ENCODE measurements at regions not wholly inside any gene's neighbourhood (a gene's known extent, or its start where the extent isn't known, plus 50 kb on each side); places are given as distances from the start of the nearest gene placed in this dataset.

GRCh38 chr7:32215697-32216096 lies 145.5 kb upstream of the PDE1C start:
- no peak overlapping the region for H3K4me2 ChIP-seq (ENCODE audit: insufficient read depth, low read length)
- DNase-seq: no peak
- H3K27me3 ChIP-seq (ENCODE audit: insufficient read depth, low read length, poor library complexity): no peaks in the 10 kb centered on the region
- H3K36me3 ChIP-seq (ENCODE audit: insufficient read depth, low read length): no peaks in the 10 kb centered on the region
- no peak for ATAC-seq (ENCODE audit: insufficient read depth, low read depth)
- H3K27ac ChIP-seq (ENCODE audit: low read length): no peak overlapping the region
- no peak overlapping the region for H3K4me3 ChIP-seq (ENCODE audit: low read depth in 1 of 2, low read length in 2 of 2)
- no peak for TF ChIP-seq CTCF (IDR thresholded peaks at IDR 0.05; ENCODE audit: borderline replicate concordance, extremely low read depth, low read length, poor library complexity, severe bottlenecking)
- no peak for TF ChIP-seq EZH2 (IDR thresholded peaks at IDR 0.05; ENCODE audit: borderline replicate concordance, low read depth, low read length, severe bottlenecking)
- no peaks in the 10 kb centered on the region for H4K20me1 ChIP-seq (ENCODE audit: insufficient read depth, low read length)
- no peak overlapping the region for H3K9ac ChIP-seq (ENCODE audit: low read depth, low read length)
- H3K4me1 ChIP-seq (ENCODE audit: insufficient read depth, low read length): no peaks in the 10 kb centered on the region
- H2AFZ ChIP-seq (ENCODE audit: low read depth, low read length): no peak overlapping the region
- H3K9me3 ChIP-seq (ENCODE audit: insufficient read depth, low read length, severe bottlenecking): no peaks in the 10 kb centered on the region
- no peaks in the 10 kb centered on the region for H3K79me2 ChIP-seq (ENCODE audit: insufficient read depth, low read length)

DNA sequence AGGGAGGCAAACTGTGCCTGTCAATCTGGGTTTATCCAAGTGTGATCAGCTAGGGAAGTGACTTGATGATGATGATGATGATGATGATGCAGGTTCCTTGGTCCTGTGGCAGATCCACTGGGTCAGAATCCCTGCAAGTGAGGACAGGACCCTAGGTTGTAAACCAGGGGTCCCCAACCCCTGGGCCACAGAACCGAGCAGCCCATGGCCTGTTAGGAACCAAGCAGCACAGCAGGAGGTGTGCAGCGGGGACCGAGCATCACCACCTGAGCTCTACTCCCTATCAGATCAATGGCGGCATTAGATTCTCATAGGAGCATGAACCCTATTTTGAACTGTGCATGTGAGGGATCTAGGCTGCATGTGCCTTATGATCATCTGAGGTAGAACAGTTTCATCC lies 144.7 kb upstream of the PDE1C start:
- Histone ChIP-seq H4K20me1 (ENCODE audit: insufficient read depth, low read length) (no peaks in the 10 kb centered on the region), H3K9ac (ENCODE audit: low read depth, low read length) (no peak overlapping the region), H3K9me3 (ENCODE audit: insufficient read depth, low read length, severe bottlenecking) (no peaks in the 10 kb centered on the region), H2AFZ (ENCODE audit: low read depth, low read length) (no peak overlapping the region), H3K4me3 (ENCODE audit: low read depth in 1 of 2, low read length in 2 of 2) (no peak overlapping the region), H3K4me1 (ENCODE audit: insufficient read depth, low read length) (no peaks in the 10 kb centered on the region), H3K27ac (ENCODE audit: low read length) (no peak overlapping the region), H3K27me3 (ENCODE audit: insufficient read depth, low read length, poor library complexity) (no peaks in the 10 kb centered on the region), H3K36me3 (ENCODE audit: insufficient read depth, low read length) (no peaks in the 10 kb centered on the region), H3K4me2 (ENCODE audit: insufficient read depth, low read length) (no peak overlapping the region), H3K79me2 (ENCODE audit: insufficient read depth, low read length) (no peaks in the 10 kb centered on the region)
- DNase-seq (no peak), ATAC-seq (ENCODE audit: insufficient read depth, low read depth) (no peak)
- TF ChIP-seq EZH2 (IDR thresholded peaks at IDR 0.05; ENCODE audit: borderline replicate concordance, low read depth, low read length, severe bottlenecking) (no peak), CTCF (IDR thresholded peaks at IDR 0.05; ENCODE audit: borderline replicate concordance, extremely low read depth, low read length, poor library complexity, severe bottlenecking) (no peak)

GRCh38 chr7:32212321-32212720 lies 142.1 kb upstream of the PDE1C start:
- no peaks in the 10 kb centered on the region for H3K79me2 ChIP-seq (ENCODE audit: insufficient read depth, low read length)
- no peaks in the 10 kb centered on the region for H3K9me3 ChIP-seq (ENCODE audit: insufficient read depth, low read length, severe bottlenecking)
- ATAC-seq (ENCODE audit: insufficient read depth, low read depth): no peak
- H3K27ac ChIP-seq (ENCODE audit: low read length): no peak overlapping the region
- TF ChIP-seq CTCF (IDR thresholded peaks at IDR 0.05; ENCODE audit: borderline replicate concordance, extremely low read depth, low read length, poor library complexity, severe bottlenecking): no peak
- no peak for TF ChIP-seq EZH2 (IDR thresholded peaks at IDR 0.05; ENCODE audit: borderline replicate concordance, low read depth, low read length, severe bottlenecking)
- H2AFZ ChIP-seq (ENCODE audit: low read depth, low read length): no peak overlapping the region
- H3K4me1 ChIP-seq (ENCODE audit: insufficient read depth, low read length): no peaks in the 10 kb centered on the region
- H3K4me3 ChIP-seq (ENCODE audit: low read depth in 1 of 2, low read length in 2 of 2): no peak overlapping the region
- H3K4me2 ChIP-seq (ENCODE audit: insufficient read depth, low read length): no peak overlapping the region
- no peak overlapping the region for H3K9ac ChIP-seq (ENCODE audit: low read depth, low read length)
- H3K27me3 ChIP-seq (ENCODE audit: insufficient read depth, low read length, poor library complexity): no peaks in the 10 kb centered on the region
- H4K20me1 ChIP-seq (ENCODE audit: insufficient read depth, low read length): no peaks in the 10 kb centered on the region
- H3K36me3 ChIP-seq (ENCODE audit: insufficient read depth, low read length): no peaks in the 10 kb centered on the region
- DNase-seq: no peak

- Histone ChIP-seq H3K27ac (ENCODE audit: low read length) (no peak overlapping the region), H3K9ac (ENCODE audit: low read depth, low read length) (no peak overlapping the region), H3K27me3 (ENCODE audit: insufficient read depth, low read length, poor library complexity) (no peaks in the 10 kb centered on the region), H2AFZ (ENCODE audit: low read depth, low read length) (no peak overlapping the region), H4K20me1 (ENCODE audit: insufficient read depth, low read length) (no peaks in the 10 kb centered on the region), H3K4me2 (ENCODE audit: insufficient read depth, low read length) (no peak overlapping the region), H3K4me3 (ENCODE audit: low read depth in 1 of 2, low read length in 2 of 2) (no peak overlapping the region), H3K79me2 (ENCODE audit: insufficient read depth, low read length) (no peaks in the 10 kb centered on the region), H3K9me3 (ENCODE audit: insufficient read depth, low read length, severe bottlenecking) (no peaks in the 10 kb centered on the region), H3K36me3 (ENCODE audit: insufficient read depth, low read length) (no peaks in the 10 kb centered on the region), H3K4me1 (ENCODE audit: insufficient read depth, low read length) (no peaks in the 10 kb centered on the region)
- ATAC-seq (ENCODE audit: insufficient read depth, low read depth): no peak
- TF ChIP-seq EZH2 (IDR thresholded peaks at IDR 0.05; ENCODE audit: borderline replicate concordance, low read depth, low read length, severe bottlenecking): no peak
- no peak for TF ChIP-seq CTCF (IDR thresholded peaks at IDR 0.05; ENCODE audit: borderline replicate concordance, extremely low read depth, low read length, poor library complexity, severe bottlenecking)
- no peak for DNase-seq
Observed at GRCh38 chr7:32206987-32207386, 136.8 kb upstream of the PDE1C start.

Measured in DND-41 (cell line).